ENCODE measurements at regions not wholly inside any gene's neighbourhood (a gene's known extent, or its start where the extent isn't known, plus 50 kb on each side); places are given as distances from the start of the nearest gene placed in this dataset.
A peak's percentile ranks its signal among the peaks of the same experiment; 100 is the strongest.

- no peak for DNase-seq
Measured at GRCh38 chr16:8519179-8519578, 71.1 kb downstream of the TMEM114 start.

GRCh38 chr16:8517280-8517679 is 73.0 kb downstream of the TMEM114 start:
- no peak for DNase-seq

GRCh38 chr16:8516471-8516870 is 73.8 kb downstream of the TMEM114 start:
- no peak for DNase-seq

GRCh38 chr16:8512941-8513624 is 77.2 kb downstream of the TMEM114 start:
- DNase-seq = no peak

GRCh38 chr16:8511464-8511863 is 78.8 kb downstream of the TMEM114 start:
- DNase-seq = no peak

GRCh38 chr16:8510160-8510559 is 80.2 kb downstream of the TMEM114 start:
- DNase-seq = no peak

- DNase-seq = no peak
Measured at GRCh38 chr16:8505327-8505991, 84.9 kb downstream of the TMEM114 start.

GRCh38 chr16:8502446-8502845 is 87.9 kb downstream of the TMEM114 start:
- DNase-seq = no peak

- DNase-seq = no peak
Measured at GRCh38 chr16:8500351-8500750, 90.0 kb downstream of the TMEM114 start.

- no peak for DNase-seq
Measured at GRCh38 chr16:8496364-8496763, 93.9 kb downstream of the TMEM114 start.

GRCh38 chr16:8493972-8494371 is 96.3 kb downstream of the TMEM114 start:
- DNase-seq = peak; percentile 22

GRCh38 chr16:8492690-8493089 is 97.6 kb downstream of the TMEM114 start:
- DNase-seq = no peak

- no peak for DNase-seq
Measured at GRCh38 chr16:8489580-8489979, 100.7 kb downstream of the TMEM114 start.

GRCh38 chr16:8486985-8487384 is 103.3 kb downstream of the TMEM114 start:
- DNase-seq = no peak

- DNase-seq = no peak
Measured at GRCh38 chr16:8483396-8483795, 106.9 kb downstream of the TMEM114 start.

- no peak for DNase-seq
Measured at GRCh38 chr16:8481810-8482209, 108.5 kb downstream of the TMEM114 start.

GRCh38 chr16:8476824-8477223 is 113.5 kb downstream of the TMEM114 start:
- DNase-seq = no peak

- DNase-seq = peak; percentile 3
Measured at GRCh38 chr16:8474587-8474986, 115.7 kb downstream of the TMEM114 start.

GRCh38 chr16:8469102-8469778 is 121.1 kb downstream of the TMEM114 start:
- DNase-seq = no peak

- no peak for DNase-seq
Measured at GRCh38 chr16:8464979-8465378, 125.3 kb downstream of the TMEM114 start.

- no peak for DNase-seq
Measured at GRCh38 chr16:8459085-8459733, 131.1 kb downstream of the TMEM114 start.

GRCh38 chr16:8458481-8459046 is 131.7 kb downstream of the TMEM114 start:
- DNase-seq = no peak

- DNase-seq = no peak
Measured at GRCh38 chr16:8453359-8453758, 137.0 kb downstream of the TMEM114 start.
